Activated CD4-positive, alpha-beta T cell treated with anti-CD3 and anti-CD28 coated beads, Interleukin-2, amount 50 U/mL, for 16 hours (primary cell): ENCODE measurements at regions not wholly inside any gene's neighbourhood (a gene's known extent, or its start where the extent isn't known, plus 50 kb on each side); places are given as distances from the start of the nearest gene placed in this dataset.
"Not testable (repeated sequence)": the region's sequence is repeated elsewhere in the genome, so short reads cannot be mapped to it uniquely, and the experiment has no call there.

Experiments
- DNase-seq: peaks from one replicate; pipeline ENCODE4 v3.0.0-alpha.2; 2020

GRCh38 chr16:22572331-22573224 lies 61.9 kb downstream of the NPIPB5 start:
- DNase-seq = peak; percentile 28

DNA sequence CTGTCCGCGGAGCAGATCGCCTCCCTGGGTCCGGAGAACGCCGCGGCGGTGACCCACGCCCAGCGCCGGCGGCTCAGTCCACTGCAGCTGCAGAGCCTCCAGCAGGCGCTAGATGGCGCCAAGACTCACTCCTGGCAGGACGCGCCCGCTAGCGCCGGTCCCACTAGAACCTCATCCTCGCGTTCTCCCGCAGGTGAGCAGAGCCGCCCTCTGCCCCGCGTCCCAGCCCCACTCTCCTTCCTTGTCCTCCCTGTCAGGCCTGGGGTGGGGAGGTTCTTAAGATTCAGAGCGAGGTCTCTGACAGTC lies 62.5 kb downstream of the NPIPB5 start:
- DNase-seq = not testable (repeated sequence)

DNA sequence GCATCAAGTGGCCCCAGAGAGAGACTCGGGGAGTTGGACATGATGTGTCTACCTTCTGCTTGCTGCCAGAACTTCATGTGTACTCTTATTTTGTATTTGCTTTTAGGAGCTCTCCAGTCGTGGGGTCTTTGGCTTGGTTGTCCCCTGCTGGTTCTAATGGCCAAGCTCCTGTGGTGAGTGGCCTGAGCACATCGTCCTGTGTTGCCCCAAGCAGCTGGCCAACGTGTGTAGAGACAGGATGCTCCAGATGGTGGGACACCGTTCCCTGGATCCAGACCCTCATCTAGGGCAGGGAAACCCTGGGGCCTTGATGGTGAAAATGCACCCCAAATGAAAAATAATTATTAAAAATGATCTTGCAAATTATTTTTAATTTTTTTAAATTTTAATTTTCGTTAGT lies 65.8 kb downstream of the NPIPB5 start:
- not testable (repeated sequence) for DNase-seq

- not testable (repeated sequence) for DNase-seq
These were observed 72.5 kb downstream of the NPIPB5 start for GRCh38 chr16:22583195-22583594.

DNA sequence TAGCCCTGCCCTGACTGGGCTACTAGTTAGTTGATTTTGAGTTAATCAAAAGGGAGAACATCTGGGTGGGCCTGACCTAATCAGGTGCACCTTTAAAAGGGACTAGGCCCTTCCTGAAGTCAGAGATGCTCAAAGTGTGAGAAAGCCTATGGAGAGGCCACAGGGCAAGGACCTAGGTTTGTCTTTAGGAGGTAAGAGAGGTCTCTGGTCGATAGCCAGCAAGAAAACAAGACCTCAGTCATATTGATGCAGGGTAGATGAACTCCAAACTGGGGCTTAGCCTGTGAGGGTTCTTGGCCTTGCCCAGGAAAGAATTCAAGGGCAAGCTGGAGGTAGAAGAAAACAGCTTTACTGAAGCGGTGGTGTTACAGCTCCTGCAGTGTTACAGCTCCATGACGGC lies 73.8 kb downstream of the NPIPB5 start:
- DNase-seq = not testable (repeated sequence)

- DNase-seq = not testable (repeated sequence)
These were observed 74.2 kb downstream of the NPIPB5 start for GRCh38 chr16:22584941-22585340.

DNA sequence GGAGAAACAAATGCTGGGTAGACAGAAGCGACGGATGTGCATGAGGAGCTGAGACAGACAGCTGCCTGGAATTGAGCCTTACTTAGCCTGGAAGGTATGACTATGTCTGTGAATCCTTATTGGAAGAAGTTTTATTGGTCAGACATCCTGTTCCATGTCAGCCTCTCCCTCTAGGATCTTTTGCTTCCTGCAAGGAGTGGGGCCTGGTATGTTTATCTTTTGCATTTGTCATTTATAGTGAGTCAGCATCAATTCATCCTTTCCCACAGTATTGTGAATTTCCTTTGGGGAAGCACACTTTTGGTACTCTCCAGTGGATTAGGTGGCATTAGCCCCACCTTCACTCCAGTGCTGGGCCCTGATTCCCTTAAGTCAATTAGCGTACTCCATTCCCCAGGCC lies 74.7 kb downstream of the NPIPB5 start:
- not testable (repeated sequence) for DNase-seq

GRCh38 chr16:22586732-22587131 lies 76.0 kb downstream of the NPIPB5 start:
- not testable (repeated sequence) for DNase-seq

DNA sequence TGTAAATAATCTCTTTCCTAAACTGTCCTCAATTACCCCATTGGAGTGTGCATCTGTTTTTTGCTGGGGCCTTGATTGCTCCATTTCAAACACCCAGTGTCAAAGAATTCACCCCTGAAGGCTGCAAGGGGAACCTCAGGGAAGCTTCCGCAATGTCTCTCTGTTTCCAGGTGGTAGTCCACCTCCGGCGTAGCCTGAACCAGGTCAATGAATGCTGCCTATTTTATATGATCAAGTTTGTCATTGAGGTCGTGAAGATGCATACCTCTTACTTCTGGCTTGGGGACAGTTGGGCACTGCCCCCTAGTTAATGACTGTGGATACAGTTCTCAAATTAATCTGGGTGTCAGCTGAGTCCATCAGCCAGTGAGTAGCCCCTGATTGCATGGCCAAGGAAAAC lies 79.1 kb downstream of the NPIPB5 start:
- not testable (repeated sequence) for DNase-seq

DNA sequence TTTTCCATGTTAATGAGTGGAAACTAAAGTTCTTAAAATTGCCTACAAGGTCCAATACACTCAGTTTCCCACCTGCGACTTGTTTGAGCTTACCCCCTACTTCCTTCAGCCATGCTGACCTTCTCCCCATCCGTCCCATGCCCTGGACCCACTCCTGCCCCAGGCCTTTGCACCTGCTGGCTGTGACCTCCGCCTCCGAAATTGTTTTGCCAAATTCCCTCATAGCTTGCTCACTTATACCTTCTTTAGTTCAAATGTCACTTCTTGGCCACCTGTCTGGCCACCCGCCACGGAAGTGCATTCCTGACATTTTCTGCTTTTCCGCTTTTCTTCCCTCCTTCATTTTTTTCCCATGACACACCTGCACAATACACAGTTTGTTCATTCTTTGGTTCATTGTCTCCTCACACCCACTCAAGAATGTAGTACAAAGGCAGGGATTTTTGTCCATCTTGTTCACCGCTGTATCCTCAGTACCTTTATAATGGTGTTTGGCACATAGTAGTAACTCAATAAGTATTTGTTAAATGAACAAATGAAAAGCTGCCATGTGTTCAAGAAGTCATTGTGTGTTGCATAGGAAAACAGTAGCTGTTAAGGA lies 85.9 kb downstream of the NPIPB5 start:
- DNase-seq = not testable (repeated sequence)

- not testable (repeated sequence) for DNase-seq
These were observed 93.1 kb downstream of the NPIPB5 start for GRCh38 chr16:22603744-22604143.

DNA sequence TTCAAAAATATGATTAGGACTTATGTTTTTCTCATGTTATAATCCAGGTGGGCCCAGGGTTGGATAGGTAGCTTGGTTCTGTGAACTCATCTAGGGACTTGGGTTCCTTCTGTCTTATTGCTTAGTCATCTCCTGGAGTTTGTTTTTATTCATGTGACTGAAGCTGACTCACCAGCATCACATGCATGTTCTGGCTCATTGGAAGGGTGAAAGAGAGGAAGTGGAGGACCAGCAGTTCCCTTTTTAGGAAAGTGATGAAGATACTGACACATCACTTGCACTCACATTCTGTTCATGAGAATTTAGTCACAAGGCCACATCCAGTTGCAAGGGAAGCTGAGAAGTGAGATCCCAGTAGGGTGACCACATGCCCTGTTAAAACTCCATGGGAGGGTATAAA lies 95.9 kb downstream of the NPIPB5 start:
- DNase-seq = peak; percentile 41

DNA sequence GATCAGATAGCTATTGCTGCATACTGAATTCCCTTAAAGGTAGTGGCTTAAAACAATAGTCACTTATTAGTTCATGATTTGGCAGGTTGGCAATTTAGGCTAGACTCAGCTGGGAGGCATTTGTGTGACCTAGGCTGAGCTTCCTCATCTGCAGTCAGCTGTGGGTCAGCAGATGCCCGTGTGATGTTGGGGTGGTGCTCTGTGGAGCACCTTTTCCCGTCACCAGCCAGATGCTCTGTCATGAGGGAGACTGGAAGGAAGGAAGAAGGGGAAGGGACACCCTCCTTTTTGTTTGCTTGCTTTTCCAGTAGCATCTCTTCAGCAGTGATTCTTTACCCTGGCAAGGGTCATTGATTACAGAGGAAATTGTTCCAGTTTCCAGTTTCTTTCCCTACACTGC lies 99.1 kb downstream of the NPIPB5 start:
- DNase-seq = not testable (repeated sequence)

DNA sequence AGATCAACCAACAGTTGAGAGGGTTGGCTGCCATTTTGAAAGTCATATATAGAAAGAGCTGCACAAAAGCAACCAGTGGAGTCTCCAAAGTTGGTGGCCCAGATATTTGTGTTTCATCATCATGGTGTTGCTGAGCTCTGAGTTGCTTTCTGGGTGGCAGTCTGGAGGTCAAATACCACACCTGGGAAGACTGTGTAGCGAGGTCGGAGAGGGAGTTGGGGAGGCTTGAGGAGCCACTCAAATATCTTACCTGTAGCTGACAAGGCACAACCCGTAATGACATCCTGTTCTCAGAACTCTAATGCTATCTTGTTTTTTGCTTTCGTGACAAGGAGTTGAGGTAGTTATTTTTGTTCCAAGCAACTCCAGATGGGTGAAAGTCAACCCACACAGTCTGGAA lies 100.4 kb downstream of the NPIPB5 start:
- DNase-seq = not testable (repeated sequence)

DNA sequence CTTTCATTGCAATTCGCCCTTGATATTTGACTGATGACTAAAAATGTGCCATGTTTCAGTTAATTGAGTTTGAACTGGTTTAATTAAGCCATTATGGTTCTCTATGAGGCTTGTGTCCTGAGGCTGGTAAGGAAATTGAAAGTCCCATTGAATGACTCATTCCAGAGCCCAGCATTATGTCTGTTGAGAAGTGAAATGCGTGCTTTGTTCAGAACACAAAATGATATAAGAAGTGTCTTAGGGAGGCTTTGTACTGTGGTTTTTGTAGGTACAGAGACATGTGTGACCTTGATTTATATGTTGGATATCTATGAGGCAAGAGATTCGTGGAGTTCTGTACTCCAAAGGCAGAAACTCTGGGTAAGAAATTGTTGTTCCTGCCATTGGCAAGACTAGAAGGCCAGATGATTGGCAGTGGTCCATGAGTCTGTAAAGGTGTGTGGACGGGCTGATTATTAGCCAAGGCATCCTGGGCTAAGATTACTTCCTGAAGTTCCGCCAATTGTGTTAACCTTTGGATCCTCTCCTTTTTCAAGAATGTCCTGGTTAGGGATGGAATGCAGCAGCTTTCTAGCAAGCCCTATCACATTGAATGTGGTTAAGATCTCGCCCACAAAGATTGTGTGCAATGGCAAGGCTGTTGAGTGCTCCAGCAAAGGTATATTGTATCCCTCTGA lies 103.7 kb downstream of the NPIPB5 start:
- peak; percentile 18 for DNase-seq

DNA sequence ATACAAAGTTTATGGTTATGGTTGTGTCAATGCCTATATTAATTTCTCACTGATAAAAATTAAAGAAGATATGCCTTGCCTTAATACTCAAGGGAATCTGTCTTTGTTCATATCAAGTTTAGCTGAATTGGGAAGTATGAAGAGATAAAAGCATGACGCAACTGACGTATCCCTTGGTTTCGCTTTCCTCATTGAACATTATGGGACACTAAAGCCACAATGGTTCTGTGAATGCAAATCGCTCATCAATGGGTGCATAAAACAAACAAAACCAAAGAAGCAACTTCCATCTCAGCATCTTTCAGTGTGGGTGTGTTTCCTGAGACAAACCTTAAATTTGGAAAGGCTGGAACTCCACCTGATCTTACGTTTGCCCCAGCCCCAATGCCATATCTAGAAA lies 108.2 kb downstream of the NPIPB5 start:
- no peak for DNase-seq

DNA sequence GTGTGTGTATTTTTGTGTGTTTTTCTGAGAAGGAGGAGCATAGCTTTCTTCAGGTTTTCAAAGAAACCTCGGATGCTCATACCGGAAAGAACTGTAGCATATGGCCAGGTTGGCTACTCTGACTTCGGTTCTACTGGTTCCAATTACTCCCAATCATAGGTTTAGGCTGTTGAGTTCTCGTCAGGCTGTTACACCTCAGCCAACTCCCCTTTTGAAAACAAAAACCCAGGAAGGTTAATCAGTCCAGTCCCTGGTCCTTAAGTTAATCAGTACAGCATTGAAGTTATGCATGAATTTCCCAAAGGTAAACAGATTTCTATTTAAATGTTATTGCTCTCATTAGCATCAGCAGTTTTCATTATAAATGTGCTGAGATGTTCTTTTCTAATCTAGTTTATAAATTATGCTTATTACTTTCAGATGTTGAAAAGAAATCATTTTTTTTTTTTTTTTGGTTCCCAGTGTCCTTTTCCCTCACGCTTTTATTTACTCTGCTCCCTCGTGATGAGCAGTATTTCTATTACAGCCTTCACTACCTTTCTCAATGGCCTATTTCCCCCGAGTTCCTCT lies 111.0 kb downstream of the NPIPB5 start:
- DNase-seq = no peak

DNA sequence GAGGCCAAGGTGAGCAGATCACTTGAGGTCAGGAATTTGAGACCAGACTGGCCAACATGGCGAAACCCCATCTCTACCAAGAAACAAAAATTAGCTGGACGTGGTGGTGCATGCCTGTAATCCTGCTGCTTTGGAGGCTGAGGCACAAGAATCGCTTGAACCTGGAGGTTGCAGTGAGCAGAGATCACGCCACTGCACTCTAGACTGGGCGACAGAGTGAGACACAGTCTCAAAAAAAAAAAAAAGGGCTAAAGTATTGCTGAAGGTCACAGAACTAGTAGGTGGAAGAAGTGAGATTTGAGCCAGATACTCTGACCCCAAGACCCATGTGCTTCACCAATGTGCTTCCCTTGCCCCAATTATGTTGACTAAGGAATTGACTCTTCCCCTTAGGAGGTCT lies 112.0 kb downstream of the NPIPB5 start:
- no peak for DNase-seq

- no peak for DNase-seq
These were observed 112.7 kb downstream of the NPIPB5 start for GRCh38 chr16:22623351-22623781.

- DNase-seq = no peak
These were observed 113.5 kb downstream of the NPIPB5 start for GRCh38 chr16:22624038-22624799.

DNA sequence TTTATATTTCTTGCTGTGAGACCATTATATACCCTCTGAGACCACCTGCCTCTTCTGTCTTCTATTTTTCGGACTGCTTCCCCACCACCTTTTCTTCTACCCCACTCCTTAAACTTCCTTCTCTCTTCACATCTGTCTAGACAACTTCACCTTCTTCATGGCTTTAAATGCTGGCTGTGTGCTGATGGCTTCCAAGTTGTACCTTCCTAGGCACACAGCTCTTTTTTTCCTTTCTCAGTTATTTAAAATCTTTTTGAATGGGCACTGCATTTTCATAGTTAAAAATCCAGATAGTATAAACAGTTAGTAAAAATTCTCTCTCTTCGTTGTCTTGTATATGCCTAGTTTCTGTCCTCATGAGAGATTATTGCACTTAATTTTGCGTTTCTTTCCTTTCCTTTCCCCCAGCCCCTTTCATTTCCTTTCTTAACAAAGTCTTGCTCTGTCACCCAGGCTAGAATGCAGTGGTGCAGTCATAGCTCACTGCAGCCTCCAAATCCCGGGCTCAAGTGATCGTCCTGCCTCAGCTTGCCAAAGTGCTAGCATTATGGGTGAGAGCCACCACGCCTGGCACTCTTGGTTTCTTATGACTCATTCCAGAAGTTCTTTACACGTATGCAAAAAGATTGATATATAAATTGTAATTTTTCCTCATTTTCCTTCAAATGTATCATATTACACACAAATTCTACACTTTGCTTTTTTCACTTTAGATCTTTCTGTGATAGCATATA lies 114.3 kb downstream of the NPIPB5 start:
- peak; percentile 63 for DNase-seq

GRCh38 chr16:22625967-22626366 lies 115.3 kb downstream of the NPIPB5 start:
- no peak for DNase-seq
